ENCODE measurements at regions not wholly inside any gene's neighbourhood (a gene's known extent, or its start where the extent isn't known, plus 50 kb on each side); places are given as distances from the start of the nearest gene placed in this dataset.
"Not testable (repeated sequence)": the region's sequence is repeated elsewhere in the genome, so short reads cannot be mapped to it uniquely, and the experiment has no call there.

GRCh38 chr17:72193391-72194106, 72.7 kb downstream of the SOX9 start:
- TF ChIP-seq CTCF (IDR thresholded peaks at IDR 0.05; ENCODE audit: low read depth, low read length), result no peak
- no peaks in the 10 kb centered on the region for H3K27me3 ChIP-seq (ENCODE audit: control insufficient read depth, insufficient read depth, low read length)
- no peak overlapping the region for H3K4me3 ChIP-seq (ENCODE audit: low read depth, low read length)
- CTCF ChIA-PET, result interaction anchor here (1.1 kb wide), 1 partner anchor 363 kb away, joined by 3 read pairs; no protein-coding TSS in a partner anchor
- POLR2A ChIA-PET, result interaction anchor here (2.8 kb wide), 1 partner anchor 72 kb away, joined by 22 read pairs; the partner anchor contains the start of gene SOX9
- H3K27ac ChIP-seq (ENCODE audit: low read depth, low read length), result peak overlapping the region; percentile 85
- H3K9me3 ChIP-seq (ENCODE audit: control insufficient read depth, insufficient read depth, low read length), result no peaks in the 10 kb centered on the region
- no peak for DNase-seq (ENCODE audit: low read depth, low spot score)

GRCh38 chr17:72194107-72194440, 73.3 kb downstream of the SOX9 start:
- not testable (repeated sequence) for H3K9me3 ChIP-seq (ENCODE audit: control insufficient read depth, insufficient read depth, low read length); H3K4me3 ChIP-seq (ENCODE audit: low read depth, low read length); H3K27me3 ChIP-seq (ENCODE audit: control insufficient read depth, insufficient read depth, low read length); H3K27ac ChIP-seq (ENCODE audit: low read depth, low read length); DNase-seq (ENCODE audit: low read depth, low spot score)
- POLR2A ChIA-PET, result interaction anchor here (2.8 kb wide), 1 partner anchor 73 kb away, joined by 22 read pairs; the partner anchor contains the start of gene SOX9
- CTCF ChIA-PET, result interaction anchor here (1.1 kb wide), 1 partner anchor 363 kb away, joined by 3 read pairs; no protein-coding TSS in a partner anchor

GRCh38 chr17:72199256-72199655, 78.4 kb downstream of the SOX9 start:
- no peak for TF ChIP-seq CTCF (IDR thresholded peaks at IDR 0.05; ENCODE audit: low read depth, low read length)
- ChIA-PET CTCF (no interaction called here), POLR2A (no interaction called here)
- Histone ChIP-seq H3K4me3 (ENCODE audit: low read depth, low read length) (no peak overlapping the region), H3K27ac (ENCODE audit: low read depth, low read length) (no peak overlapping the region), H3K9me3 (ENCODE audit: control insufficient read depth, insufficient read depth, low read length) (no peaks in the 10 kb centered on the region), H3K27me3 (ENCODE audit: control insufficient read depth, insufficient read depth, low read length) (no peaks in the 10 kb centered on the region)
- DNase-seq (ENCODE audit: low read depth, low spot score), result no peak

DNA sequence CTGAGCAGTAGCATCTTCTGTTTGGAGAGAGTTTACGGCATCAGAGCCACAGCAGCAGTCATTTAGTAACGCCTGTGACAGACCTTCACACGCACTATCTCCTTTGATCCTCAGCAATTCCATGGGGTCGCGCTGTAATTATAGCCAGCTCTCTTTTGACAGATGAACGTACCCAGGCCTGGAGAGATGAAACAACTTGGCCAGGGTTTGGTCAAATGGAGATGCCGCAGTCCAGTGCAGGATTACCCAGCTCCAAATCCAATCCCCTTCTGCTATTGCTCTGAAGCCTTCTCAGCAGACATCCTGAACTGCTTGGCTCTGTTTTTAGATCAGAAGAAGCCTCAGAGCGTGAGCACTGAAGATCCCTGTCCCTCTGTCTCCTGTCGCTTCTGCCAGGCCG, 83.9 kb downstream of the SOX9 start:
- CTCF ChIA-PET, result no interaction called here

GRCh38 chr17:72205357-72205756, 84.5 kb downstream of the SOX9 start:
- ChIA-PET POLR2A (no interaction called here), CTCF (no interaction called here)
- peaks cover 19% of the 10 kb centered on the region for H3K27me3 ChIP-seq (ENCODE audit: control insufficient read depth, insufficient read depth, low read length)
- DNase-seq (ENCODE audit: low read depth, low spot score), result no peak
- H3K9me3 ChIP-seq (ENCODE audit: control insufficient read depth, insufficient read depth, low read length), result no peaks in the 10 kb centered on the region
- H3K4me3 ChIP-seq (ENCODE audit: low read depth, low read length), result no peak overlapping the region
- TF ChIP-seq CTCF (IDR thresholded peaks at IDR 0.05; ENCODE audit: low read depth, low read length), result no peak
- H3K27ac ChIP-seq (ENCODE audit: low read depth, low read length), result no peak overlapping the region

More for the DNA sequence above, 83.9 kb downstream of the SOX9 start:
- POLR2A ChIA-PET, result no interaction called here
- TF ChIP-seq CTCF (IDR thresholded peaks at IDR 0.05; ENCODE audit: low read depth, low read length), result no peak
- no peak overlapping the region for H3K27ac ChIP-seq (ENCODE audit: low read depth, low read length)
- H3K9me3 ChIP-seq (ENCODE audit: control insufficient read depth, insufficient read depth, low read length), result no peaks in the 10 kb centered on the region
- no peak overlapping the region for H3K4me3 ChIP-seq (ENCODE audit: low read depth, low read length)
- H3K27me3 ChIP-seq (ENCODE audit: control insufficient read depth, insufficient read depth, low read length), result peaks cover 19% of the 10 kb centered on the region
- no peak for DNase-seq (ENCODE audit: low read depth, low spot score)
